SHP77 treated with DMSO at 0.1 percent for 48 hours (cell line): ENCODE measurements at regions not wholly inside any gene's neighbourhood (a gene's known extent, or its start where the extent isn't known, plus 50 kb on each side); places are given as distances from the start of the nearest gene placed in this dataset.
A peak's percentile ranks its signal among the peaks of the same experiment; 100 is the strongest.

Source experiments
- DNase-seq: peaks from one replicate; lab custom pipeline; 2025; lab: John Stamatoyannopoulos, UW

DNA sequence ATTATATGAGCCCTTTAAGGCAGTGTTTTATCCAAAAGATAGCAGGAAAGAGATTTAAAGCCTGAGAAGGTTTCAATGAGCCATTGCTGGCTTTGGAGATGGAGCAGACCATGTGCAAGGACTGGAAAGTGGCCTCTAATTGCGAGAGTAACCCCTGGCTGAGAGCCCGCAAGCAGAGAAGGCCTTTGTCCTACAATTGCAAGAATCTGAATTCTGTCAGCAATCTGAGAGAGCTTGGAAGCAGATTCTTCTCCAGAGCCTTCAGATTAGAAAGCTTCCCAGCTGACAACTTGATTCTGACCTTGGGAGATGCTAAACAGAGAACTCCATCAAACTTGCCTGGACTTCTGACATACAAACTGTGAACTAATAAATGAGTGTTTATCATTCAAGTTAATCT, 528.7 kb upstream of the KLF12 start:
- no peak for DNase-seq

DNA sequence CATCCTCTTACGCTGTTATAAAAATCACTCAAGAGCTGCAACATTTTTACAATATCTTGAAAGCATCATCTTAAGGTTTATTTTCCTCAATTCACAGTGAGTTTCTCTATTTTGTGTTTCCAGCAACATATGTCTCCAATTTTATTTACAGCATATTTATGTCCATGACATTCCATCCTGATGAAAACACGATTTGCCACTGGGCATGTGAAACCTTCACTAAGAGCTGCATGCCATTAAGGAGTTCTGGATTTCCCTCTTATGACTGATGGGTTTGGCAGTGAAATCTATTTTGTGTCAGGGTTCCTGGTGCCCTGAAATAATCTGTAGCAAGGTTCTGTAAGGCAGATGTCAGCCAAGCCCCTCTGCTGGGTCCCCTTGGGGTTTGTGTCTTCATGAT, 527.6 kb upstream of the KLF12 start:
- no peak for DNase-seq

DNA sequence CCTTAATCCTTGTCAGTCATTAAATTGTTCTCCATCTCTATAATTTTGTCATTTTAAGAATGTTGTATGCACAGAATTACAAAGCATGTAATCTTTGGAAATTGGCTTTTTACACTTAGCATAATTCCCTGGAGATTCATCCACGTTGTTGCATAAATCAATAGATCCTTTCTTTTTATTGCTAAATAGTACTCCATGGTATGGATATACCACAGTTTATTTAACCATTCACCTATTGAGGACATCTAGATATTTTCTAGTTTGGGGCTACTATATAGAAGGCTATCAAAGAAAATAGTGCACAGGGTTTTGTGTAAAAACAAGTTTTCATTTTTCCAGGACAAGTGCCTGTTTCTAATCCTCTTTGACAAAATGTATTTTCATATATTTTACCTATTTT, 523.6 kb upstream of the KLF12 start:
- DNase-seq, result no peak

DNA sequence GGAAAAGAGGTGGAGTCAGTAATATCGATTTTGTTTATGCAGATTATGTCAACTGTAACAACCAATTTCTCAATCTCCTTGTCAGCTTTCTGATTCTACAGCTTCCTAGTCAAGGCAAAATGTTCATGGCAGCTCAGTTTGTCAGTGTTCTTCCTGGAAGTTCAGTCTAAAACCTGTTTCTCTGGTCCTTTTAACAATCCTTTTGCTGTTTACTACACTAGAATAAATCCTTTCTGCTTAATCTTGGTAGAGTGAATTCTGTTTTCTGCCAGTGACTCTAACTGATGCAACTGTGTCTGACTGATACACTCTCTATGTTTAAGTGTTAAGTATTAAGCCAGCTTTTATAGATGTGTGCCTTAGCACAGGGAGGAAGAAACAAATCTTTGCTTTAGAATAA, 516.9 kb upstream of the KLF12 start:
- DNase-seq, result no peak

DNA sequence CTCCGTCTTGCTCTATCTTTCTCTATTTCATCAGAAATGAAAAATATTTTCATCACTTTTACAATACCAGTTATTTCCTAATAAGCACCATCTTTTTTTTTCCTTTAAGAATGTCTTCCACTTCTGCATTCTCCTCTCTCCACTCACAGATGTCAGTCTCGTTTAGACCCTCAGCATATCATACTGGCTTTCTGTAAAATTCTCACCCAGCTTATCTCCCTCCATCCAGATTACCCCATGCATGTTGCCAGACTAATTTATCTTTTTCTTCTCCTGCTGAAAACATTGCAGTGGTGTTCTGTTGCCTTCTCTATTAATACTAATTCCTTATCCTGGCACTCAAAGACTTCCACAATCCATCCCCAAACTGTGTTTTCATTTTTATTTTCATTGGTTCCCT, 513.8 kb upstream of the KLF12 start:
- DNase-seq, result no peak

DNA sequence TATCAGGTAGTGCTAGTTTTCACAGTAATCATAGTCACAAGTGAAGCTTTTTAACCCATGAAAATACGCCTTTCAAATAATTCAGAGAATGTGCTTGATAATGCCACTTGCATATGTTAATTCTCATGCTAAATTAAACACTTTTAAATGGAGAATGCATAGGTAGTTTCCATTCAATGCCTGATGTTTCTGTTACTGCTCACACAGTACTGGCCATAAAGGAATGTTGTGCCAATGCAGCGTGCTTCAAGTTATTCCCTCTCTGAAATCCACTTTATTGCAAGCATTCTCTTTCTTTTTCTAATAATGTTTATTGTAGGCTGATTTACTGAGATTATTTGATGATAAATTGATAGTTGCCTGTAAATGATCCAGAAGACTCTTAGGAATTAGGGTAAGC, 513.0 kb upstream of the KLF12 start:
- DNase-seq, result no peak

DNA sequence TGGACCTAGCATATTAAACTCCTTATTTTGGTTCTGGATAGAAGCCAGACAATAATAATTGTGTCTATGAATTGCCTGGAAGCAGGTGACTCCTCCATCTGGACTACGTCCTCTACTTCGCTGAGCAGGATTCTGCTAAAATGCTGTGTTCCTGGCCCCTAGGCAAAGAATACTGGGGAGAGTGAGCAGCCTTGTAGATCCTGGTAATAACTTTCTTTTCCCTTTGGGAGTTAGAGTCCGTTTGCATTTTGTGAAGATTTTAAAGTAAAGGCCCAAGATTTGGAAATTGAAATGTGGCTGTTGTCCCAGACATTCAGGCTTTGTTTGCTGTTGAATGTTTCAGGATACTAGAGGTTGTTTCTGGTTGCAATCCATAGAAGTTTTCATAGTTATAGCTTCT, 511.9 kb upstream of the KLF12 start:
- no peak for DNase-seq

DNA sequence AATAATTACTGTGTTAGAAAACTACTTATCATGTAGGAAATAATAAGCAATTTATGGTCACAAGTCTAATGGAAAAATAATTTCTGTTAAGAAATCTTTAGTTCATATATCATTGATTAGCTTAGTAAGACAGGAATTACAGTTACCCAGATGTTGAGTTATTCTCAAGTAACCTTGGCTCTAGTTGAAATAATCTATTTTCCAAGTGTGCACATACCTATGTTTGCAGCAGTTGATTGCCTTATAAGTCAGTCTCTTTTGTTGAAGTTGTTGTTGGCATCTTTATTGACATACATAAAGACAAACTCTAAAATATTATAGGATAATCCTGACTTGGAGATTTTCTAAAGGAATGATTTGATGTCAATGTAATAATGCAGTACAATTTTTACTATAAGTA, 511.4 kb upstream of the KLF12 start:
- DNase-seq, result no peak

DNA sequence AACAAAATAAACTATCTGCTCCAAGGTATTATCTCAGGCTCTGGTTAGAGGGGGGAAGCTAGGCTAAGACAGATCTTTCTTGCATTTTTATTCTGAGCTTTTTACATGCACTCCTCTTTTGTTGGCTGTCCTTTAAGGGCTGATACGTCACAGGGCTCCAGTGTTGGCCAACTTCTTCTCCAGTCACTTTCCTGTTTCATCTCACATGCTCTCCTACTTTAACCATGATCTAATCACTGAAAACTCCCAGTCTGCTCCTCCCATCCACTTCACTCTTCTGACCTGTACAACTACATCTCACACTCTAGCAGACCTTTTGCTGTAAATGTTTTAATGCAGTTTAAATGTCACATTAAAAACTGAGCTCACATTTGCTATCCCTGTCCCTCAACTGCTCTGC, 510.0 kb upstream of the KLF12 start:
- no peak for DNase-seq

DNA sequence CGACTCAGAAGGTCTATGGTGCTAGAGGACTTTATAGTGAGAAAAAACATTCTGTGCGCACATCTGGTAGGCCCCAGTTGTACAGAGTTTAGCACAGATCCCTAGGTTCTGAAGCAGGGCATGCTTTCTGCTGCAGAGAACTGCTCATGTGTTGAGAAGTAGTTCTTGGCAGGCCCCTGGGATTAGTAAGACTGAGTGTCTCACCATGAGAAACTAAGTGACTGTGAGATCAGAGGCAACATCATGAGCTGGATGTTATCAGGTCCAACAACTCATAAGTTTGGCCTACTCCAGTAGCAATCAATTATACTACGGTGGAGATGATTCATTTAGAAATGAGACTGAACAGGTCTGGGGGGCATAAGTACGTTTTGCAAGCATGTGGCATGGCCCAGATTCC, 507.4 kb upstream of the KLF12 start:
- no peak for DNase-seq

DNA sequence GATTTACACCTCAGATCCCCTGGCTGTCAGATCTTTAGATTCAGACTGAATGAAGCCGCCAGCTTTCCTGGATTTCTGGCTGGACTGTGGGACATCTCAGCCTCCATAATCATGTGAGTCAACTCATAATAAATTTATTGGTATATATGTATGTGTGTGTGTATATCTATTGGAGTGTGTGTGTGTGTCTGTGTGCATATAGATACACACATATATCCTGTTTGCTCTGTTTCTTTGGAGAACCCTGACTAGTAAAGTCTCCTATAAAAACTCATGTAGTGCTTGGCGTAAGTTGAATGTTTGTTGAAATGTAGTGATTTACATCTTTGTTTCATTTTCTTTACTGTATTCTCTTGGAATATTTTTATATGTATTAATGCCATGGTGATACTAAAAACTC, 499.5 kb upstream of the KLF12 start:
- no peak for DNase-seq

DNA sequence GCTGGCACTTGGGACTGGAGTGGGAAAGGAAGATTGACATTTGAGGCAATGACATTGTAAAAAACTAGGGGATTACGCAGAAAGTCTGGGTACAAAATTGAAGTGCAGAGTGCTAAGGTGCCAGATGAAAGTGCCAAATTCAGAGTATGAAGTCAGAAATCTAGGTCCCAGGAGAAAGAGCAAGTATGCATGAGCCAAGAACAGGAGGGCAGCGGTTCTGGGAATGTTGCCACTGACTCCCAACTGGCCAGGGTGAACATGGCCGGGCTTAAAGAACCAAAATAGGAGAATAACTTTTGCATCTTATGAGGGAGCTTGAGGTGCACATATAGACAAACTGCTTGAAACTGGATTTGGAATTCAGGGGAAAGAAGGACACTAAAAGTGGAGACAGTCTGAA, 495.8 kb upstream of the KLF12 start:
- no peak for DNase-seq

DNA sequence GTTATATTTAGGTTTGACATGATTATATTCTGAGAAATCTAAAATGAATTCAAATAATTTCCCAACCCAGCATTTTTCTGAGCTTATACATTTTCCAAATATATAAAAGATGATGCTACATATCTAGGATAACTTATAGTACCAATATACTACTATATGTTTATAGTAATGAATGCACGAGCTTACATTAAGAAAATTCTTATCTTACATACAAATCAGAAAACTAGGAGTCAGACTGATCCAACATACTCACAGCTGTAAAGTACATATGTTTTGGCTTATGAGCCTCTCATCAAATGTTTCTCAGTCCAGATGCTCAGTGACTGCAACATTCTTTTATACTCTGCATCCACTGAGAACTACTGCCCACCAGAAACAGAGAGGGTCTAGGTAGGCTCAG, 491.3 kb upstream of the KLF12 start:
- no peak for DNase-seq

DNA sequence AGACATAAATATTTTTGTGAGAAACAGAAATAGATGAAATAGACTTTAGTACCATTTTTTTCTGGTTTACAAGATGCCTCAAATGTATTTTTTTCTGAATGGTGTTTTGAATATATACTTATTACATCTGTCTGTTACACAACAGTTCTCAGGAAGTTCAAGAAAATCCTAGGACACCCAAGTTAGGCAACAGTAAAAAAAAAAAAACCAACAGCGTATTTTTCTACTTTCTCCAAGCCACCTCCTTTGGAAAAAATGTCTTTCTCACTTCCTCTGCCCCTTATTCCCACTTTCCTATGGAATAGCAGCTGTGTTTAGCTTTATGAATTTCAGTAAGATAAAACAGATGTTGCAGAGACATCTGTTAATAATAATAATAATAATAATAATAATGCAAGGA, 489.6 kb upstream of the KLF12 start:
- no peak for DNase-seq

DNA sequence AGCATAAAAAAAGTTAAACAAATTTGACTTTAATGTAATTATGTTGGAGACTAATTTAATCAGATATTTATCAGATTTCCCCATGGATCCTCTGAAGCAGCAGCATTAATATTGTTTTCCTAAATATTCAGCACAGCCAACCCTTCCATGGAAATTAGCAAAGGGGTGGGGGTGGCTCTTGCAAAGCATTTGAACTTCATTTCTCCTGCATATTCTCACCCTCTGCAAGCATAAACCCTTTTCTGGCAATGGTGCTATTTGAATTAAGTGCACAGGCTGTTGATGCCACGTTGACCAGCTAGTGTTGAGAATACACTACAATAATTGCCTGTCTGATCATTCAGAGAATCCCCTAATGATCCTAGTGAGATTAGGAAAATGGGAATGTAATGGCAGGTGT, 488.1 kb upstream of the KLF12 start:
- DNase-seq, result no peak

DNA sequence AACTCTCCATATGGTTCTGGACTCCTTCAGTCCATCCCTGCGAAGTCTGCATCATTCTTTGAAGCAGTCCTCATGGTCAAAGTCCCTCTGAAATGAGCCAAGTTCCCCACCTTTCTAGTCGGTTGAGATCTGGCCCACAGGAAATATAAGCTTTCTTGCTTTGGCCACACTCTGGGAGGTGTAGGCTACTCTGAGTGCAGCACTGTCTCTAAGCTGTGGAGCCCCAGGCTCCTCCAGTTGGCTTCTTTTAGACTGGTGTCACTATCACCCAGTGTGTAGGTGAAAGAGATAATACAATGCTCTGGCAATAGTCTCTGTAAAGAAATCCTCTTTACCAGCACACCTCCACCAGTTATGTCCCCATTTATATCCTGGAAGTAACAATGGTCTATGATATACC, 486.5 kb upstream of the KLF12 start:
- DNase-seq, result no peak

DNA sequence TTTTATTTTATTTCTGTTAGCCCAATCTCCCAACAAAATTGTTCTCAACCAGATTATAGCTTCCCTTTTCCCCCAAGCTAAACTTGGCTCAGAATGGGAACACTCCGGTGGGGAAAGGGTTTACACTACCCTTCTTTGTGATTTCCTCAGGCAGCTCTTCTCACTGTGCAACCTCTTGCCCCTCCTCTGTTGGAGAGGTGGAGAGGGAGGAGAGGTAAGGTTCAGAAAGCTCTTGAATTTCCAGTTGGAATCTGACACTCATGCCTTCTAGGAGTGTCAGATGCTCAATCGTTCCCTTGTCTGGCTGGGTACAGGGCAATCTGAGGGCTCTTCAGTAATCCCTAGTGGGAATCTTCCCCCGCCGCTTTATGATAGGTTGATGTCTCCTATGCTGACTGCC, 486.1 kb upstream of the KLF12 start:
- no peak for DNase-seq

DNA sequence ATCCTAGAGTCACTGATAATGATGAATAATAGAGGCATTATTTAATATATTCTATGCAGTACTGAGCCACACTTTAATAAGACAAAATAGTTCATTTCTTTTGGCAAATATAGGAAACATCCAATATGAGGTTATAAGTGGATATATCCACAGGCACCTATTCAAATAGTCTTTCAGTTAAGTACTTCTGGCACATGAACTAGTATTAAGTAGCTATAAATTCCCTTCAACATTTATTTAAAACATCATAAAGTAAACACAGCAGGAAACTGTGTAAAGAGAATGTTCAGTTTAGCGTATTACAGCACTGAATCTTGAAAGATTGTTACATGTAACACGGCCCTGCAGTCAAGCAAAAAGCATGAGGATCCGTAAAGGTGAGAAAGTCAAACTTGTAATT, 463.3 kb upstream of the KLF12 start:
- DNase-seq, result peak; percentile 45

DNA sequence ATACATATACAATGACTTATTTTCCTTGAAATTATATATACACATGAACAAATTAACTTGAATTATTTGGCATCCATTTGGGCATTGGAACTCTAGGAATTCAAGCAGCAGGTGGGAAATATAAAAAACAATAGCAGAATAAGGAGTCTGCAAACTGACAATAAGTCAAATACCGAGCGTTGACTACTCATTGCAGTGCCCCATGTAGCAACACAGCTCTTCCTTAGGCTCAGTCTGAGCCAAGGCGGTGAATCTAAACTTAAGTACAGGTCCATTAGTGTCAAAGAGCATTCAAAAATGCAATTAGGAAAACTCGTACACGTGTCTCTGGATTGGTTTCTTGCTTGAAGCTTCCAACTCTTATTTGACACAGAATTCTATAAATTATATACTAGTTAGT, 462.5 kb upstream of the KLF12 start:
- no peak for DNase-seq

DNA sequence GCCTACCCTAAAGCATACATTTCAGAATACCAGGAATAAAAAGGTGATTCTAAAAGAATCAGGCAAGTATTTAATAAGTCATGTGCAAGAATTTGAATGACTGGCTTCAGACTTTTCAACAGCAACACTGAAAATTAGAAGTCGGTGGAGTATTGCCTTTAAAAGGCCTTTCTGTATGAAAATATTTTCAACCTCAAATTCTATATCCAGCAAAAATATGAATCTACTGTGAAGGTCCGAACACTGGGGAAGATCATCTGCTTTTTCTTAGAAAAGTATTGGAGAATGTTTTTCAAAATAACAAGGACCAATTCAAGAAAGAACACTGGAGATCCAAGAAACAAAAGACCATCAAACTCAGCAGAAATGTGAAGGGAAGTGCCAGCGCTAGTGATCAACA, 459.5 kb upstream of the KLF12 start:
- no peak for DNase-seq

DNA sequence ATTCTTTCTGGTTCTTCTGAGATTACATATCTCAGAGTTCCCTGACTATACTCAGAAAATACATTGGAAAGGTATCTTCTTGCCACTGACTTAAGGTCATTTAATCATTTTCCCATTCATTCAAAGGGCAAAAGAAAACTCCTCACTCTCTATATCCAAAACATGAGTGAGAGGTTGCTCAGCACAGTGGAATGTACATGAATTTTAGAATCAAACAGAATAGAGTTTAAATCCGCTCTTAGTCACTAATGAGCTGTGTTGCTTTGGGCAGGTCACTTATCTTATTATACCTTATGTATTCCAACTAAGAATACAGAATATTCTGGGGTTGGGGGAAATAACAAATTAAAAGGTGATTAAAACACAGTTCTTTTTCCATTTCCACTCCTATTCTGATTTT, 452.6 kb upstream of the KLF12 start:
- no peak for DNase-seq

DNA sequence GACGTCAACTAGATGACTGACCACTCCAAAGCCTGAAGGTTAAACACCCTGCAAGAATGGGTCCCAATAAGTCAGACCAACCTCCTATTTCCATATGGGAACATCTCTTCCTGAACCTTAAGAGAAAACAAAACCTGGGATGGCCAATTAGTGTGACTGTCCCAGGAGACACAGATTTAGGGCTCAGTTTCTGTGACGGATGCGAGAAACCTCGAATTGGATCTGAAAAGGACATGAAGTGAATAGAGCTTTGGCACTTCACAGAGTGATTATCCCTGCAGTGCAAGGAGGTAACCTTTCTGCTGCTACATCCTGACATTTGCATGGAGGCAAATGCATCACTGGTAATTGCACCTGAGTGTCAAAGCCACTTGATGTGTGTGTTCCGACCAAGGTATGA, 442.2 kb upstream of the KLF12 start:
- DNase-seq, result no peak

DNA sequence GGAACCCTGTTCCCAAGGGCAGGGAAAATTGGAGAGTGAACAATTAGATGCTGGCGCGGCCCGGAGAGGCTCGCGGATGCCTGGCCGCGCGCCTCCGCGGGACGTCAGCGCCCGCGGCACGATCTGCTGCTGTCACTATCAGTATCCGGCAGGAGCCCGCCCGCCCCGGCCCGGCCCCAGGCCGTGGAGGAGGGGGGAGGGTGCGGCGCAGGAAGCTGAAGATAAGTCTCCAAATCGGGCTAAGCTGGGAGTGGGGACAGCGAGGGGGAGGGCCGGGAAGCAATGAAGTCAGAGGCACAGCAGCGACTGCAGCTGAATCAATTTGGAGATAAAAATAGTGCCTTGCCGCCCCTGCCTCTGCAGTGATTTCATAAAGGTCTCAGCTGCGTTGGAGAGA, 441.5 kb upstream of the KLF12 start:
- peak; percentile 42 for DNase-seq

DNA sequence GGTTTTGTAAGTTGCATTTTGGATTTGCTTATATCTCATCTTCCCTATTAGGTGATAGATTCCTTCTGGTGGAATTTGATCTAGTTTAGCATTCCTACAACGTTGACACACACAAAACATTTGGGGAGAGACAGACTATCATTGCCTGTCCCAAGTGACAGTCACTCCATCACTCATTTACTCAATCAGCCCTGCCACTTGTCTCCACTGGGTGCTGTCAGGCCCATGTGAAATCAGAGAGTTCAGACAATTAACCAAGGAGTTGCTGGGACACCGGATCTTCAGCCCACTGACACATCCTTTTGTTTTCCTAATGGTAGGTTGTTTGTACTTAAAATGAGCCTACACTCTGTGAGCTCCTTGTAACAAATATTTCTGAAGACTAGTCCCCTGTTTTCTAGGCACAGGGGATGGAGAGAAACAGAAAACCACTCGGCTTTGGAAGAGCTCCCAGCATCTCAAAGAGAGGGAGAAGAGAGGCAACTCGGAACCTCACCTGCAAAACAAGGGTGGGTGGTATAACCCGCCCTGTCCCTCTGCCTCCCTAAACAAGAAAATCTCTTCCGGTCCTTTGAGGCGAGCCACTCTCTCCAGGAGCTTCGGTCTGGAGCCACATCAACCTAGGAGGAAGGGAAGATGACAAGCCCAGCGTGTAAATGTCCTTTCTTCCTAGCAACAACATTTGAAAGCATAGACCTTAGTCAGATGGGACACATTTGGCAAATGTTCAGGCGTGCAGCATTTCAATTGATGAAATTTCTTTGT, 440.9 kb upstream of the KLF12 start:
- no peak for DNase-seq

DNA sequence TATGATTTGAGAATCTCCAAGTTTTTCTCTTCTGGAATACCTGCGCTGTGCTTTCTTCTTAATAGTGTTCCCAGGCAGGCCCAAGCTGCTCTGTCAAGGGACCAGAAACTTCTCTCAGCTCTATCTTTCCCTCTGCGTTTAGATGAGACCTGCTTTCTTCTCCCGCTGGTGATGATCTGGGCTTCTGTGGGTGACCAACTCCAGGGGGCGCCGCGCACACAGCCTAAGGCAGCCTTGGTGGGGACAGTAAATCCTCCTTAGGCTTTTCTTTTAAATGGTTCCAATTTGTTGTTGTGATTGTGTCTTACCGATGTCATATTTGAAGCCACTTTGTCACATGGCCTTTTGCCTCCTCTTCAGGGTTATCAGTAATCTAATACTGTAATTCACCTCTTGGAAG, 439.4 kb upstream of the KLF12 start:
- DNase-seq, result no peak
